Panc1 (cell line): ENCODE measurements at regions not wholly inside any gene's neighbourhood (a gene's known extent, or its start where the extent isn't known, plus 50 kb on each side); places are given as distances from the start of the nearest gene placed in this dataset.

Experiments used
- ATAC-seq: fragments of 200-7000 bp; cut with Tn5 transposase; 2 replicates; pipeline ENCODE4 v1.9.1; 2020; ENCODE audit warnings: mild to moderate bottlenecking, moderate library complexity
- BruUV-seq: library from RNA; stranded (reverse); fragments of 400-500 nt; replicated peaks from 2 replicates; lab custom pipeline; 2021; lab: Mats Ljungman, UMichigan
- CTCF ChIA-PET: fragments of 300-600 bp; sonication (Branson Sonifier 250); formaldehyde crosslinking; loops from one replicate; lab custom pipeline; 2022; ENCODE audit warnings: antibody characterized with exemption; lab: Charles Lee
- POLR2A ChIA-PET: fragments of 300-600 bp; sonication (Branson Sonifier 250); formaldehyde crosslinking; loops from one replicate; lab custom pipeline; 2022; ENCODE audit warnings: antibody characterized with exemption; lab: Charles Lee
- DNase-seq: peaks from one replicate; pipeline ENCODE4 v3.0.0-alpha.2; 2010; ENCODE audit warnings: low read depth, low spot score
- H3K27ac ChIP-seq: 2 replicates; pipeline ENCODE4 v1.5.1; 2011; ENCODE audit warnings: mild to moderate bottlenecking, low read length, inconsistent platforms
- H3K27me3 ChIP-seq: fragments of 200-500 bp; sonication (Bioruptor generic); 2 replicates; pipeline ENCODE4 v1.6.0; 2014; ENCODE audit warnings: low read length, inconsistent platforms; ENCODE audit not compliant: control insufficient read depth, insufficient read depth
- H3K36me3 ChIP-seq: fragments of 200-500 bp; sonication (Bioruptor generic); 2 replicates; pipeline ENCODE4 v1.5.1; 2014; ENCODE audit warnings: inconsistent platforms, mild to moderate bottlenecking, low read length, moderate library complexity; ENCODE audit not compliant: control insufficient read depth, insufficient read depth
- H3K4me1 ChIP-seq: 2 replicates; pipeline ENCODE4 v1.5.1; 2011; ENCODE audit warnings: inconsistent platforms, mild to moderate bottlenecking, low read length, moderate library complexity; ENCODE audit not compliant: control insufficient read depth, insufficient read depth
- H3K4me3 ChIP-seq, 2 experiments: 2 replicates each; pipeline ENCODE4 v1.5.1; 2011 to 2012; ENCODE audit warnings: low read depth in 2 of 2, low read length in 2 of 2, mild to moderate bottlenecking in 2 of 2, inconsistent platforms in 1 of 2, moderate library complexity in 1 of 2
- H3K9me3 ChIP-seq: fragments of 200-500 bp; sonication (Bioruptor generic); 2 replicates; pipeline ENCODE4 v1.5.1; 2014; ENCODE audit warnings: low read depth, mild to moderate bottlenecking, inconsistent platforms, low read length, moderate library complexity; ENCODE audit not compliant: control insufficient read depth, insufficient read depth
- CTCF ChIP-seq: fragments of 450-650 bp; IDR thresholded peaks from 2 replicates; pipeline ENCODE4 v1.5.1; 2017; ENCODE audit warnings: mild to moderate bottlenecking
- POLR2AphosphoS5 ChIP-seq: IDR thresholded peaks from 2 replicates; pipeline ENCODE4 v1.6.1; 2012; ENCODE audit warnings: mild to moderate bottlenecking, low read depth, low read length, moderate library complexity
- SIN3A ChIP-seq: IDR thresholded peaks from 2 replicates; pipeline ENCODE4 v1.6.1; 2012; ENCODE audit warnings: low read depth, mild to moderate bottlenecking, low read length, moderate library complexity, borderline replicate concordance; ENCODE audit not compliant: insufficient read depth
- TCF7L2 ChIP-seq: IDR thresholded peaks from 2 replicates; pipeline ENCODE4 v1.6.1; 2011; ENCODE audit warnings: mild to moderate bottlenecking, low read depth, low read length, inconsistent platforms
- in situ Hi-C: cut with HindIII; loops from 2 replicates; pipeline ENCODE4 v1.10.0; 2016; ENCODE audit warnings: low sequenced_read_pairs, low pct_unique_long_range_greater_than_20kb
- intact Hi-C: fragments of 100-400 bp; cut with micrococcal nuclease; formaldehyde crosslinking; loops from one replicate; pipeline ENCODE4 v1.10.0; 2022; ENCODE audit not compliant: unreplicated experiment
- TF ChIP-seq, protein P1 (sequence below), 2 experiments: IDR thresholded peaks; 2 replicates each; pipeline ENCODE4 v1.6.1; 2011 to 2012; ENCODE audit warnings: low read depth in 2 of 2, control low read depth in 1 of 2, low read length in 1 of 2, mild to moderate bottlenecking in 1 of 2, moderate library complexity in 1 of 2; ENCODE audit not compliant: insufficient read depth in 1 of 2

- no peak overlapping the region for H3K27ac ChIP-seq
- CTCF ChIA-PET: no interaction called here
- no peaks in the 10 kb centered on the region for H3K9me3 ChIP-seq
- H3K4me3 ChIP-seq: no peak overlapping the region
- in situ Hi-C loops (no loop called here), intact Hi-C loops (no loop called here)
- H3K4me1 ChIP-seq: no peaks in the 10 kb centered on the region
- ATAC-seq (no peak), DNase-seq (no peak)
- no peak for TF ChIP-seq CTCF
- TF ChIP-seq SIN3A: no peak
- no peak for TF ChIP-seq TCF7L2
- TF ChIP-seq, protein P1, sequence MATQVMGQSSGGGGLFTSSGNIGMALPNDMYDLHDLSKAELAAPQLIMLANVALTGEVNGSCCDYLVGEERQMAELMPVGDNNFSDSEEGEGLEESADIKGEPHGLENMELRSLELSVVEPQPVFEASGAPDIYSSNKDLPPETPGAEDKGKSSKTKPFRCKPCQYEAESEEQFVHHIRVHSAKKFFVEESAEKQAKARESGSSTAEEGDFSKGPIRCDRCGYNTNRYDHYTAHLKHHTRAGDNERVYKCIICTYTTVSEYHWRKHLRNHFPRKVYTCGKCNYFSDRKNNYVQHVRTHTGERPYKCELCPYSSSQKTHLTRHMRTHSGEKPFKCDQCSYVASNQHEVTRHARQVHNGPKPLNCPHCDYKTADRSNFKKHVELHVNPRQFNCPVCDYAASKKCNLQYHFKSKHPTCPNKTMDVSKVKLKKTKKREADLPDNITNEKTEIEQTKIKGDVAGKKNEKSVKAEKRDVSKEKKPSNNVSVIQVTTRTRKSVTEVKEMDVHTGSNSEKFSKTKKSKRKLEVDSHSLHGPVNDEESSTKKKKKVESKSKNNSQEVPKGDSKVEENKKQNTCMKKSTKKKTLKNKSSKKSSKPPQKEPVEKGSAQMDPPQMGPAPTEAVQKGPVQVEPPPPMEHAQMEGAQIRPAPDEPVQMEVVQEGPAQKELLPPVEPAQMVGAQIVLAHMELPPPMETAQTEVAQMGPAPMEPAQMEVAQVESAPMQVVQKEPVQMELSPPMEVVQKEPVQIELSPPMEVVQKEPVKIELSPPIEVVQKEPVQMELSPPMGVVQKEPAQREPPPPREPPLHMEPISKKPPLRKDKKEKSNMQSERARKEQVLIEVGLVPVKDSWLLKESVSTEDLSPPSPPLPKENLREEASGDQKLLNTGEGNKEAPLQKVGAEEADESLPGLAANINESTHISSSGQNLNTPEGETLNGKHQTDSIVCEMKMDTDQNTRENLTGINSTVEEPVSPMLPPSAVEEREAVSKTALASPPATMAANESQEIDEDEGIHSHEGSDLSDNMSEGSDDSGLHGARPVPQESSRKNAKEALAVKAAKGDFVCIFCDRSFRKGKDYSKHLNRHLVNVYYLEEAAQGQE (IDR thresholded peaks at IDR 0.05; ENCODE audit: insufficient read depth in 1 of 2, low read depth in 2 of 2, low read length in 1 of 2): no peak
- no peak for TF ChIP-seq POLR2AphosphoS5
- H3K27me3 ChIP-seq: no peaks in the 10 kb centered on the region
- no TSS peak for BruUV-seq
- POLR2A ChIA-PET: no interaction called here
- H3K36me3 ChIP-seq: no peaks in the 10 kb centered on the region
Measured at GRCh38 chr19:31801611-31802010, 452.4 kb upstream of the TSHZ3 start.

GRCh38 chr19:31803835-31804446 lies 454.7 kb upstream of the TSHZ3 start:
- H3K27me3 ChIP-seq: no peaks in the 10 kb centered on the region
- no peaks in the 10 kb centered on the region for H3K36me3 ChIP-seq
- intact Hi-C loops (no loop called here), in situ Hi-C loops (no loop called here)
- TF ChIP-seq TCF7L2 (no peak), SIN3A (no peak), CTCF (no peak)
- TF ChIP-seq, protein P1 (IDR thresholded peaks at IDR 0.05; ENCODE audit: insufficient read depth in 1 of 2, low read depth in 2 of 2, low read length in 1 of 2): no peak
- POLR2A ChIA-PET: no interaction called here
- H3K9me3 ChIP-seq: no peaks in the 10 kb centered on the region
- CTCF ChIA-PET: no interaction called here
- H3K27ac ChIP-seq: no peak overlapping the region
- no TSS peak for BruUV-seq
- H3K4me3 ChIP-seq: no peak overlapping the region
- no peak for ATAC-seq
- H3K4me1 ChIP-seq: no peaks in the 10 kb centered on the region
- no peak for DNase-seq
